ENCODE measurements at regions not wholly inside any gene's neighbourhood (a gene's known extent, or its start where the extent isn't known, plus 50 kb on each side); places are given as distances from the start of the nearest gene placed in this dataset.

- DNase-seq = no peak
These were observed 113.4 kb downstream of the BCOR start for GRCh38 chrX:39984191-39984956.

GRCh38 chrX:39985071-39985470 lies 112.7 kb downstream of the BCOR start:
- DNase-seq = no peak

DNA sequence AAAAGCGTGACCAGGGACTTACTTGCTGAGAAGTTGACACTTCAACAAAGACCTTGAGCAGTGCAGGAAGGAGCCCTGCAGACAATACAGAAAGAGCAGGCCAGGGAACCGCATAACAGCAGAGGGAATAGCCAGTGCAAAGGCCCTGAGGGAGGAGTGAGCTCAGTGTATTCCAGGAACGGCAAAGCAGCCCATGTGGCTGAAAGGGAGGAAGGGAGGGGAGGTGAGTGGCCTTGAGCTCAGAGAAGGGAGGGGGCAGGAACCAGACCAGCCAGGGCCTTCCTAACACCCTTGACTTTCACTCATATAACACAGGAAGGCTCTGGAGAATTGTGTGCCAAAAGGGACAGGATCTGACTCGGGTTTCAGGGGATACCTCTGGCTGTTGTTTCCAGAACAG lies 112.2 kb downstream of the BCOR start:
- DNase-seq = no peak

- no peak for DNase-seq
These were observed 109.3 kb downstream of the BCOR start for GRCh38 chrX:39988496-39988895.

GRCh38 chrX:39990388-39990787 lies 107.4 kb downstream of the BCOR start:
- DNase-seq = no peak

GRCh38 chrX:39992300-39992699 lies 105.5 kb downstream of the BCOR start:
- no peak for DNase-seq

DNA sequence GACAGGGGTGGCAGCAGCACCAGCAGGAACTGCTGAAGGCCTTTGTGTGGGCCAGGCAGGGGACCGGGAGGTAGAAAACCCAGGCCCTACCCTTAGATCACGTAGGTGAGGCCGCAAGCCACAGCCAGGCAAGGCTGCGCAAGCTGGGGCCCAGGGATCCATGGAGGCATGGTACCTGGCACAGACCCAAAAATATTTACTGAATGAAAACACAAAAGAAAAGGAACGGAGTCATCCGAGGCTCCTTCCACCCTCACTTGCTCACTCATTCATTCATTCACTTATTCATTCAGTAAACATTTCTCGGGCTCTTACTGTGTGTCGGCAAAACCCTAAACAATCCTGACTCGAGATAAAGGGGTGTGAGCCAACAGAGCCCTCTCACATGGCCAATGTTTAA lies 102.3 kb downstream of the BCOR start:
- DNase-seq = no peak

GRCh38 chrX:39996536-39996935 lies 101.2 kb downstream of the BCOR start:
- no peak for DNase-seq

- no peak for DNase-seq
These were observed 98.9 kb downstream of the BCOR start for GRCh38 chrX:39998636-39999406.
